GM18502 (cell line): ENCODE measurements at regions not wholly inside any gene's neighbourhood (a gene's known extent, or its start where the extent isn't known, plus 50 kb on each side); places are given as distances from the start of the nearest gene placed in this dataset.
"Not testable (repeated sequence)": the region's sequence is repeated elsewhere in the genome, so short reads cannot be mapped to it uniquely, and the experiment has no call there.

Experiments used
- ATAC-seq: cut with Tn5 transposase; IDR thresholded peaks from one replicate; pipeline ENCODE4 v1.9.1; 2021; ENCODE audit warnings: mild to moderate bottlenecking; ENCODE audit not compliant: unreplicated experiment, poor library complexity

GRCh38 chr10:28387140-28387539 is 84.3 kb upstream of the MPP7 start:
- no peak for ATAC-seq

DNA sequence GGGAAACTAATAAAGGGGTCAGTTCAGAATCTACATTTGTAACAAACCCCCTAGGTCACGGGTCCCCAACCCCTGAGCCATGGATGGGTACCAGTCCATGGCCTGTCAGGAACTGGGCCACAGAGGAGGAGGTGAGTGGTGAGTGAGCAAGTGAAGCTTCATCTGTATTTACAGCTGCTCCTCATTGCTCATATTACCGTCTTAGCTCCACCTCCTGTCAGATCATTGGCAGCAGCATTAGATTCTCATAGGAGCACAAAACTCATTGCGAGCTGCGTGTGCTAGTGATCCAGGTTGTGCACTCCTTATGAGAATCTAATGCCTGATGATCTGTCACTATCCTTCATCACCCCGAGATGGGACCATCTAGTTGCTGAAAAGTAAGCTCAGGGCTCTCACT is 88.4 kb upstream of the MPP7 start:
- no peak for ATAC-seq

GRCh38 chr10:28393956-28394568 is 91.2 kb upstream of the MPP7 start:
- peak; percentile 80 for ATAC-seq

DNA sequence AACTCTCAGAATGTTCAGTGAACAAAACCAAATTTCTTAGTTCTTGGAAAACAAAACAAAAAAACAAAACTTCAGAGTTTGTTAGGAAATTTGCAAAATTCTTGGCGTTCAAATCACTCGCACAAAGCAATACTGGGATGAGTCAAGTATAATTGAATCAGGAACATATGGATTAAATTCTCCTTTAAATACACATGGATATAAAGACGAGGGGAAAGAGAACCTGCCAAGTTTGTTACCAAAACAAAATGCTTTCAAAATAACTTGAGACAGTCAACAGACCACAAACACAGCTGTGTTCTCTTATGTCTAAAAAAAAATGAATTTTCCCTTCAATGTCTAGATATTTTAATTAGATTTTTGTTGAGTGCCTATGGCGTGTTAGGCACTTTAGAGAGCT is 93.5 kb upstream of the MPP7 start:
- no peak for ATAC-seq

DNA sequence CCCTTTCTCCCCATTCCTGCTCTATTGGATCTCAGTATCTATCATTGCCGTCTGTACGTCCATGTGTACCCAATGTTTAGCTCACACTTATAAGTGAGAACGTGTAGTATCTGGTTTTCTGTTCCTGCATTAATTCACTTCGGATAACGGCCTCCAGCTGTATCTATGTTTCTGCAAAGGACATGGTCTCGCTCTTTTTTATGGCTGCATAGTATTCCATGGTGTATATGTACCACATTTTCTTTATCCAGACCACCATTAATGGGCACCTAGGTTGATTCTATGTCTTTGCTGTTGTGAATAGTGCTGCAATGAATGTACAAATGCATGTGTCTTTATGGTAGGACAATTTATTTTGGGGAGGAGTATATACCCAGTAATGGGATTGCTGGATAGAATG is 94.4 kb upstream of the MPP7 start:
- ATAC-seq, result no peak

GRCh38 chr10:28400176-28400575 is 97.3 kb upstream of the MPP7 start:
- ATAC-seq, result no peak

DNA sequence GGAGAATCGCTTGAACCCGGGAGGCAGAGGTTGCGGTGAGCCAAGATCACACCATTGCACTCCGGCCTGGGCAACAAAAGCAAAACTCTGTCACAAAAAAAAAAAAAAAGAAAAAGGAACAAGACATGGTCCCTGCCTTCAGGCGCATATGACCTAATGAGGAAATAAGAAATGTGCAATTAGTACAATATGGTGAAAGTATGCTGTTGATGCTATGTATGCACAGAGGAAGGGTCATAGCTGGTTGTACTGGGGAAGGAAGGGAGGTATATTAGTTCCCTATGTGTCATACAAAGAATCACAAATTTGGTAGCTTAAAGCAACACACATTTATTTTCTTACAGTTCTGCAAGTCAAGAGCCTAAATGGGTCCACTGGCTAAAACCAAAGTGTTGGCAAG is 97.8 kb upstream of the MPP7 start:
- no peak for ATAC-seq

- ATAC-seq, result not testable (repeated sequence)
These were observed 99.8 kb upstream of the MPP7 start for GRCh38 chr10:28402611-28403073.

DNA sequence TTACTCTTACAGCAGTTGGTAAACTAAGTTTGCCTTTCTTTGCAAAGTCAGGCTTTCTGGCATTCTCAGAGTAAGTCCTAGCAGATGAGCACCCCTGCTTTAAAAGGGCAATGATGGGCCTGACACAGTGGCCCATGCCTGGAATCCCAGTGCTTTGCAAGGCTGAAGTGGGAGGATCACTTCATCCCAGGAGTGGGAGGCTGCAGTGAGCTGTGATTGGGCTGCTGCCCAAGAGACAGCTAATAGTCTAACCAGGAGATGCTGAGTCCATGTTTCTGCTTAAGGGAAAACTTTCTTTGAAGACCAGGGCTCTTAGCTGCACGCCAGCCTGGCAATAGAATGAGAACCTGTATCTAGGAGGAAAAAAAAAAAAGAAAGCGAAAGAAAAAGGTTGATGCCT is 100.2 kb upstream of the MPP7 start:
- no peak for ATAC-seq

DNA sequence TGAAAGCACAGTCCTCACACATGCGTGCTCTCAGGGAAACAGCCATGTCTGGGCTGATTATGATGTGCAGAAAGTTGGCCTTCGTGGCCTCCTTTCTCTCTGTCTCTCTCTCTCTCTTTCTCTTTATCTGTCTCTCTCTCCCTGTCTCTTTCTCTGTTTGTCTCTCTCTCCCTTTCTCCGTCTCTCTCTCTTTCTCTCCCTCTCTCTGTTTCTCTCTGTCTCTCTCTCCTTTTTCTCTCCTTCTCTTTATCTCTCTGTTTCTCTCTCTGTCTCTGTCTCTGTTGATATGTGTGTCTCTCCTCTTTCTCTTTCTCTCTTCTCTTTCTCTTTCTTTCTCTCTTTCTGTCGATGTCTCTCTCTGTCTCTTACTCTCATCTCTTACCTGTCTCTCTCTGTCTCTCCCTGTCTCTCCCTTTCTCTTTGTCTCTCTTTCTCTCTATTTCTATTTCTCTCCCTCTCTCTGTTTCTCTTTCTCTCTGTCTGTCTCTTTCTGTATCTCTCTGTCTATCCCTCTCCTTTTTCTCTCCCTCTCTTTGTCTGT is 105.4 kb upstream of the MPP7 start:
- ATAC-seq, result no peak

DNA sequence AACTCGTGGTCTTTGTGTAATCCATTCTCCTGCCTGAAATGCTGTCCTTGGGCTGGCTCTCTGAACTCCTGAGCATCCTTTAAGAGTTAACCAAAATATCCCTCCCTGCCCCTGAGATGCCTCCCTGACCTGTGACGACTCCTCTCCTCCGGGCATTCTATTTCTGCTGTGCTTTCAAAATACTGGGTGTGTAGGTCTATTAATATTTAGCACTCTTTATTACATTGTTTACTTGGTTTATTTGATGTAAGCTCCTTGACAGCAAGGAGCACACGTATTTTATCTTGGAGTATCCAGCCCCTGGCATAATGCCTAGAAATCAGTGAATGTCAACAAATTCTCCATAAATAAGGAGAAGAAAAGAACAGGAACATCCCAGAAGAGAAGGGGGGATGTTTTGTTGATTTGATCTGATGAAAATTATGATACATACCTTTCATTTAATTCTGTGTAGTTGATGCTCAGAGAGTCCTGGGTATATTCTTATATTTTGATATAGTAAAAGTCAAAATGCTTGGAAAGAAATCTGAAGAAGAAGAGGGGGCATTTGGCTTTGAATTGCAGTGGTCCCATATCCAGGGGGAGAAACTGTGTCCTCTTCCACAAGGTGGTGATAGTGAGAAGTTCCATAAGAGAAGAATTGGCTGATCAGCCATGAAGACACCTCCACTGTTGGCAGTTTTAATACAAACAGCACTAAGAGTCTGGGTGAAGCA is 107.7 kb upstream of the MPP7 start:
- ATAC-seq, result no peak

DNA sequence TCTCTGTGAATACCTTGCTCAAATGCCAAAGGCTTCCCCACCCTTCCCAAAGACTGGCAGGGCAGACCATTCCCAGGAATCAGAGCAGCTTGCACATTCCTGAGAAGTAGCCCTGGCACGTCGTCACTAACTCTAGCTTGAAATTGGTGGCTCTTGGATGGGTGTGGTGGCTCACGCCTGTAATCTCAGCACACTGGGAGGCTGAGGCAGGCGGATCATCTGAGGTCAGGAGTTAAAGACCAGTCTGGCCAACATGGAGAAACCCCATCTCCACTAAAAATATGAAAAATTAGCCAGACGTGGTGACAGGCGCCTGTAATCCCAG is 108.2 kb upstream of the MPP7 start:
- ATAC-seq, result no peak

DNA sequence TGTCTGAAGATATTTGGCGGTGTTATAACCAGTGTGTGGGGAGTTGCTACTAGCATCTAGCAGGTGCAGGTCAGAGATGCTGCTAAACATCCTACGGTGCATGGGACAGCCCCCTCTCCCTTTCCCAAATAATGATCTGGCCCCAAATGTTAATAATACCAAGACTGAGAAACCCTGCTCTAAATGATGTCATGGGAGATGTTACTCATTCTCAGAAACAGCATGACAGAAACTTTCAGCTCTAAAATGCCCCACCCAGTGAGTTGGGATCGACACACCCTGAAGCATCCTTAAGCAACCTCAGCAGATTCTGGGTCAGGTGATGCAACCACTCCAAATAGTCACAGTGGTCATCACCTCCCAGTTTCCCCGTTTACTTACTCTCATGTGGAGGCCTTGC is 108.8 kb upstream of the MPP7 start:
- peak; percentile 42 for ATAC-seq

DNA sequence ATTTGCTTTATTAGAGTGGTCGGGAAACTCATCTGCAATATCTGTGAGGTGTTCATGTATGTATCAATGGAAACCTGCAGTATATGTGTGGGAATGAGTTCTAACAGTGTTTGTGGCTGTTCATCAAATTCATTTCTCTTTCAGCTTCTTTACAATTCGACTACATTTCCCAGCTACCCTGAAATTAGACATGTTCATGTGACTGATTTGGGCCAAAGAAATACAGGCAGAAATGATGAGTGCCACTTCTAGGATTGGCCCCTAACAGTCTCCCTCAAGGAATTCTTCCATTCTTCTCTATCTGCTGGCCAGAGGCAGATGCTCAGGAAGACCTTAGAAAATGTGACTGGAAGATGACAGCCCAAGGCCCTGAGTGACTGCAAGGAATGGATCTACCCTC is 114.8 kb upstream of the WAC start:
- ATAC-seq, result no peak

- ATAC-seq, result no peak
These were observed 107.5 kb upstream of the WAC start for GRCh38 chr10:28425422-28425821.

DNA sequence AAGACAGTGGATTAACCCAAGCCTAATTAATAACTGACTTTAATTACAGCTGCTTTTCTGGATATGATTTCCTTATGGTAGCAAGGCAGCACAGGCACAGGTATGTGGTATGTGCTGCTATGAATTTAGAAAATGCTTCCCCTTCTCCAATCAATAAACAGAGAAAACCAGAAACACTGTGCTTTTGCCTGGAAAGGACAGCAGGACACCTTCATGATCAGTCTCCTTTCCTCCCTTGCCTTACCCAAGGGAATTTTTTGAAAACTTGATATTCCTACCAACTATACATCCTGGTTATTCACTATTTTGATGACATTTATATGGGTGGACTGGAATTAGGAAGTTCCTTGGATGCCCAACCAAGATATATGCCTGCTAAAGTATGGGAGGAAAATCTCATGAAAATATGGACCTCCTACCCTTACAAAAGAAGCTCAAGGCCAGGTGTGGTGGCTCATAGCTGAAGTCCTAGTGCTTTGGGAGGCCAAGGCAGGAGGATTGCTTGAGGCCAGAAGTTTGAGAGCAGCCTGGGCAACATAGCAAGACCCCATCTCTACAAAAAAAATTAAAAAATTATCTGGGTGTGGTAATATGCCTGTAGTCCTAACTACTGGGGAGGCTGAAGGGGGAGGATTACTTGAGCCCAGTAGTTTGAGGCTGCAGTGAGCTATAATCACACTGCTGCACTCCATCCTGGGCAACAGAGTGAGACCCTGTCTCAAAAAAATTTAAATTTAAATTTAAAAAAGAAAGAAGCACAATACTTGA is 106.3 kb upstream of the WAC start:
- ATAC-seq, result no peak

DNA sequence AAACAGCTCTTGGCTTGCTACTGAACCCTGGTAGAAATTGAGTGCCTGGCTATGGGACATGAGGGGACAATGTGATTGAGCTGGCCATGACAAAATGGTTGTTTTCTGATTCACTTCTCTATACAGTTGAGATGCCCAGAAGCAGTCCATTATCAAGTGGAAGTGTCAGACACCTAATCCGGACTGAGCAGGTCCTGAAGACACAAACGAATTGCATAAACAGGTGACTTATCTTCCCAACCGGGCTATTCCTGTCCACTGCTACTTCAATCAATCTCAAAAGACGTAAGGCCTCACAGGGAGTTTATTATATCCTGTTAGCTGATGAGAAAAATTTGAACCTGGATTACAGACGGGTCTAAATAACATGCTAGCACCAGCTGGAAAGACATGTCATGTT is 105.5 kb upstream of the WAC start:
- ATAC-seq, result no peak

DNA sequence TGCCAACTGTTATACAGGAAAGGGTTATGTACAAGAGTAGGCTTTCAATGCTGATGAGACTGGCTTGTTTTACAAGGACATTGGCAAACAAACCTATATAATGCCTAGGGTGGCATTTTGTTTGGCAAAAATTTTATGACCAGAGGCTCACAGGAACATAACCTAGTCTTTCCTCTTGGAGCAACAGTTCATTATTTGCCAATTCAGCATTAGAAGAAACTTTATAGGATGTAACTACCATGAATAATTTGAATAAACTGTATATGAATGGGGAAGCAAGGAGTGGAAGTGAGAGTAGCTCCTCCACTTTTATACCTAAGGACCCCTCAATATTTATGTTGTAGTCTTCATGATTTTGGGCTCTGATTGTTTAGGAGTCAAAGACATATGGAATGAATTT is 103.9 kb upstream of the WAC start:
- ATAC-seq, result no peak

GRCh38 chr10:28429573-28430216 is 103.2 kb upstream of the WAC start:
- ATAC-seq, result no peak

DNA sequence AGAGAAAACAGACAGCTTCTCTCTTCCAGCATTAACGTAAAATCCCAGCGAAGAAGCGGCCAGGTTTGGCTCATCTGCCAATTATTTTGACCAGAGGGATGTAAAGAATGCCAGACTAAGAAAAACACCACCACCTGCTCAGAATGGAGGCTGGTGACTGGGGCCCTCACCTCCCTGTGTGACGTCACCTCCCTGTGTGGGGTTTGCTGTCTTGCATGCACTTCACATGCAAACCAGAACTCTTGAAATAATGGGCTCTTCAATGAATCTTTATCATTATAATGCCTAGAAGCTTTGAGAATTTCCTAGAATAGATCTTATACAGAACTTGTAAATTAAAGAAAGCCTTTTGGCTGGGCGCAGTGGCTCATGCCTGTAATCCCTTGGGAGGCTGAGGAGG is 101.8 kb upstream of the WAC start:
- no peak for ATAC-seq

GRCh38 chr10:28432210-28432676 is 100.7 kb upstream of the WAC start:
- ATAC-seq, result peak; percentile 79
